H1 (cell line): ENCODE measurements at regions not wholly inside any gene's neighbourhood (a gene's known extent, or its start where the extent isn't known, plus 50 kb on each side); places are given as distances from the start of the nearest gene placed in this dataset.

Source experiments
- CTCF ChIA-PET: fragments of 300-600 bp; sonication (Branson Sonifier 250); formaldehyde crosslinking; loops from one replicate; lab custom pipeline; 2021; ENCODE audit not compliant: partially characterized antibody; lab: Charles Lee
- POLR2A ChIA-PET: fragments of 300-600 bp; sonication (Branson Sonifier 250); formaldehyde crosslinking; loops from one replicate; lab custom pipeline; 2021; ENCODE audit warnings: inconsistent platforms; ENCODE audit not compliant: partially characterized antibody; lab: Charles Lee
- DNase-seq, 2 experiments: peaks; one replicate each; pipeline versions ENCODE4 v3.0.0 to v3.0.0-alpha.2; 2010 to 2022; ENCODE audit warnings: low spot score in 2 of 2, low read depth in 1 of 2, mixed read lengths in 1 of 2
- FAIRE-seq: peaks from 2 replicates; lab custom pipeline; 2011; peaks lifted over from hg19 to GRCh38; lab: Jason Lieb, UNC
- H2AFZ ChIP-seq: 2 replicates; pipeline ENCODE4 v1.8.1; 2012; ENCODE audit warnings: low read length, inconsistent platforms
- H2AK5ac ChIP-seq: 2 replicates; pipeline ENCODE4 v1.6.1; 2013; ENCODE audit warnings: low read depth, low read length
- H2BK120ac ChIP-seq: replicated peaks from 2 replicates; pipeline ENCODE3; 2013; ENCODE audit warnings: low read depth, low read length, inconsistent platforms
- H2BK12ac ChIP-seq: 2 replicates; pipeline ENCODE4 v1.6.1; 2013; ENCODE audit warnings: low read depth, low read length
- H2BK15ac ChIP-seq: 2 replicates; pipeline ENCODE4 v1.6.1; 2013; ENCODE audit warnings: low read length
- H2BK20ac ChIP-seq: 2 replicates; pipeline ENCODE4 v1.6.1; 2013; ENCODE audit warnings: low read length
- H2BK5ac ChIP-seq: 2 replicates; pipeline ENCODE4 v1.6.1; 2013; ENCODE audit warnings: low read depth, low read length
- H3K14ac ChIP-seq: 2 replicates; pipeline ENCODE4 v1.6.1; 2013; ENCODE audit warnings: inconsistent platforms; ENCODE audit not compliant: insufficient read length
- H3K18ac ChIP-seq: 2 replicates; pipeline ENCODE4 v1.6.1; 2013; ENCODE audit warnings: low read length; ENCODE audit errors: extremely low read depth
- H3K23ac ChIP-seq: 2 replicates; pipeline ENCODE4 v1.6.1; 2013; ENCODE audit warnings: inconsistent platforms; ENCODE audit not compliant: insufficient read length
- H3K23me2 ChIP-seq: 2 replicates; pipeline ENCODE4 v1.6.1; 2013; ENCODE audit warnings: low read depth, low read length
- H3K27ac ChIP-seq: 2 replicates; pipeline ENCODE4 v1.6.1; 2011; ENCODE audit warnings: low read depth, low read length, inconsistent platforms
- H3K27me3 ChIP-seq, 4 experiments: replicated peaks in 1 of 4; 1 replicate in 1 of 4; 2 replicates in 3 of 4; pipeline versions ENCODE4 v1.6.1 to v1.8.1; 2011 to 2013; ENCODE audit warnings: low read length in 3 of 4, mild to moderate bottlenecking in 3 of 4, inconsistent platforms in 2 of 4, mixed read lengths in 2 of 4, moderate library complexity in 1 of 4; ENCODE audit not compliant: control insufficient read depth in 3 of 4, insufficient read depth in 3 of 4; ENCODE audit errors: extremely low read depth in 1 of 4
- H3K36me3 ChIP-seq, 4 experiments: 2 replicates each; pipeline versions ENCODE4 v1.6.1 to v1.8.1; 2011 to 2013; ENCODE audit warnings: mild to moderate bottlenecking in 4 of 4, low read length in 3 of 4, moderate library complexity in 2 of 4, control low read depth in 1 of 4, inconsistent platforms in 1 of 4; ENCODE audit not compliant: insufficient read depth in 4 of 4, control insufficient read depth in 2 of 4
- H3K4ac ChIP-seq: replicated peaks from 2 replicates; pipeline ENCODE3; 2013; ENCODE audit warnings: low read length, low read depth, mixed read lengths, inconsistent platforms; ENCODE audit not compliant: insufficient read length
- H3K4me1 ChIP-seq, 4 experiments: replicated peaks in 1 of 4; 1 replicate in 1 of 4; 2 replicates in 3 of 4; pipeline versions ENCODE4 v1.6.1 to v1.8.1; 2011 to 2013; ENCODE audit warnings: low read length in 3 of 4, inconsistent platforms in 2 of 4, mixed read lengths in 1 of 4; ENCODE audit not compliant: insufficient read depth in 4 of 4, control insufficient read depth in 3 of 4
- H3K4me2 ChIP-seq, 2 experiments: 2 replicates each; pipeline versions ENCODE4 v1.6.1 to v1.8.1; 2011 to 2013; ENCODE audit warnings: low read depth in 2 of 2, low read length in 2 of 2, control low read depth in 1 of 2, inconsistent platforms in 1 of 2, mild to moderate bottlenecking in 1 of 2; ENCODE audit not compliant: insufficient read depth in 1 of 2
- H3K4me3 ChIP-seq, 4 experiments: fragments of 200-600, 300-600 bp in 1 of 4; sonication (generic), shearing (Covaris generic), sonication (Bioruptor Twin) in 1 of 4; 2 replicates each; pipeline versions ENCODE4 v1.5.1 to v1.8.1; 2011 to 2016; ENCODE audit warnings: low read length in 4 of 4, low read depth in 3 of 4, control low read depth in 2 of 4, inconsistent platforms in 2 of 4, mild to moderate bottlenecking in 2 of 4, mixed read lengths in 1 of 4, moderate library complexity in 1 of 4; ENCODE audit not compliant: insufficient read depth in 2 of 4; ENCODE audit errors: extremely low read depth in 1 of 4
- H3K56ac ChIP-seq: replicated peaks from 2 replicates; pipeline ENCODE3; 2013; ENCODE audit warnings: low read depth, mild to moderate bottlenecking, mixed read lengths, low read length, inconsistent platforms; ENCODE audit not compliant: insufficient read length
- H3K79me1 ChIP-seq: 2 replicates; pipeline ENCODE4 v1.6.1; 2013; ENCODE audit warnings: low read depth, low read length, control low read depth
- H3K79me2 ChIP-seq, 2 experiments: 2 replicates each; pipeline versions ENCODE4 v1.6.1 to v1.8.1; 2012 to 2013; ENCODE audit warnings: low read length in 2 of 2, mild to moderate bottlenecking in 2 of 2, inconsistent platforms in 1 of 2; ENCODE audit not compliant: insufficient read depth in 2 of 2, control insufficient read depth in 1 of 2
- H3K9ac ChIP-seq, 4 experiments: replicated peaks in 1 of 4; 1 replicate in 1 of 4; 2 replicates in 3 of 4; pipeline versions ENCODE4 v1.6.1 to v1.8.1; 2011 to 2013; ENCODE audit warnings: low read depth in 3 of 4, low read length in 3 of 4, control low read depth in 2 of 4, mild to moderate bottlenecking in 2 of 4, moderate library complexity in 2 of 4, inconsistent platforms in 1 of 4; ENCODE audit errors: extremely low read depth in 1 of 4
- H3K9me3 ChIP-seq, 2 experiments: 2 replicates each; pipeline versions ENCODE4 v1.6.1 to v1.8.1; 2012 to 2013; ENCODE audit warnings: mild to moderate bottlenecking in 2 of 2, moderate library complexity in 2 of 2, control low read depth in 1 of 2, inconsistent platforms in 1 of 2, low read depth in 1 of 2, low read length in 1 of 2, mixed read lengths in 1 of 2; ENCODE audit not compliant: insufficient read depth in 2 of 2
- H4K20me1 ChIP-seq, 2 experiments: replicated peaks in 1 of 2; 2 replicates each; pipeline versions ENCODE3 to v1.8.1; 2011 to 2013; ENCODE audit warnings: inconsistent platforms in 2 of 2, low read length in 2 of 2, mild to moderate bottlenecking in 1 of 2; ENCODE audit not compliant: insufficient read depth in 2 of 2, control insufficient read depth in 1 of 2
- H4K5ac ChIP-seq: 2 replicates; pipeline ENCODE4 v1.6.1; 2013; ENCODE audit warnings: low read length, low read depth, mixed read lengths, inconsistent platforms; ENCODE audit not compliant: insufficient read length
- H4K8ac ChIP-seq: 2 replicates; pipeline ENCODE4 v1.8.0; 2013; ENCODE audit warnings: mild to moderate bottlenecking, moderate library complexity, low read length, inconsistent platforms; ENCODE audit not compliant: insufficient read depth; ENCODE audit errors: extremely low read depth
- H4K91ac ChIP-seq: replicated peaks from 2 replicates; pipeline ENCODE3; 2013; ENCODE audit warnings: low read length, mixed read lengths, inconsistent platforms; ENCODE audit not compliant: insufficient read length
- SIN3A ChIP-seq, 2 experiments: IDR thresholded peaks in 1 of 2; conservative IDR thresholded peaks in 1 of 2; 2 replicates each; pipeline ENCODE4 v1.6.1; 2011 to 2012; ENCODE audit warnings: low read length in 2 of 2, improper control_type of control experiment in 1 of 2, low read depth in 1 of 2, mild to moderate bottlenecking in 1 of 2
- WGBS, 2 experiments: shearing (Covaris generic) in 1 of 2; methylation state at CpG; one replicate each; pipeline versions ENCODE4 v1.1.6 to v1.1.7; 2013 to 2015; ENCODE audit warnings: low lambda C conversion rate in 2 of 2, mixed read lengths in 2 of 2, inconsistent platforms in 1 of 2, low coverage in 1 of 2, missing lambda C conversion rate in 1 of 2; ENCODE audit not compliant: insufficient replicate concordance in 2 of 2, insufficient coverage in 1 of 2, insufficient read length in 1 of 2; ENCODE audit errors: extremely low coverage in 1 of 2, missing lambda C conversion rate in 1 of 2; 5-methylcytosine and 5-hydroxymethylcytosine counted together
- TF ChIP-seq, protein P1 (sequence below), 3 experiments: IDR thresholded peaks; 1 replicate in 2 of 3; 2 replicates in 1 of 3; pipeline versions ENCODE4 v1.5.1 to v1.6.1; 2011; ENCODE audit warnings: low read length in 3 of 3, mild to moderate bottlenecking in 3 of 3, inconsistent platforms in 2 of 3, low read depth in 1 of 3, moderate library complexity in 1 of 3; ENCODE audit not compliant: insufficient read depth in 1 of 3; ENCODE audit errors: control extremely low read depth in 1 of 3

DNA sequence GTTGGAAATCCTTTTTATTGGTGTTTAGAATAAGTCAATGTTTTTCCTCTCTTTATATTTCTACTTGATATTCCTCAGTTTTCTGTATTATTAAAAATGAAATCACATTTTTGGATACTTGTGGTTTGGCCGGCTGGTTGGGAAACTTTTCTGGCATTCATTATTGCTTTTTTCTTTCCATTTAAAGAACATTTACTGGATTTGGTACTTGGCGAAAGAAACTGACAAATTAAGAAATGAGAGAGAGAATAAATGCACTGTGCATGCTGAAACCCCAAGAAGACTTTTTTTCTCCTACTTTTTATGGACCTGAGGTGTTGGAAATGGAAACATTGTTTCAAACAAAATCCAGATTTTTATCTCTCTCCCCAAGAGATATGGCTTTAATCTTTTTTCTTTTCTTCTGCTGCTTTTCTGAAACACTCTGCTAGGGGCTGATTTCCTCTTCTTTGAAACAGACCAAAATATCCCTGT lies 128.4 kb downstream of the SNX18 start:
- TF ChIP-seq, protein P1, sequence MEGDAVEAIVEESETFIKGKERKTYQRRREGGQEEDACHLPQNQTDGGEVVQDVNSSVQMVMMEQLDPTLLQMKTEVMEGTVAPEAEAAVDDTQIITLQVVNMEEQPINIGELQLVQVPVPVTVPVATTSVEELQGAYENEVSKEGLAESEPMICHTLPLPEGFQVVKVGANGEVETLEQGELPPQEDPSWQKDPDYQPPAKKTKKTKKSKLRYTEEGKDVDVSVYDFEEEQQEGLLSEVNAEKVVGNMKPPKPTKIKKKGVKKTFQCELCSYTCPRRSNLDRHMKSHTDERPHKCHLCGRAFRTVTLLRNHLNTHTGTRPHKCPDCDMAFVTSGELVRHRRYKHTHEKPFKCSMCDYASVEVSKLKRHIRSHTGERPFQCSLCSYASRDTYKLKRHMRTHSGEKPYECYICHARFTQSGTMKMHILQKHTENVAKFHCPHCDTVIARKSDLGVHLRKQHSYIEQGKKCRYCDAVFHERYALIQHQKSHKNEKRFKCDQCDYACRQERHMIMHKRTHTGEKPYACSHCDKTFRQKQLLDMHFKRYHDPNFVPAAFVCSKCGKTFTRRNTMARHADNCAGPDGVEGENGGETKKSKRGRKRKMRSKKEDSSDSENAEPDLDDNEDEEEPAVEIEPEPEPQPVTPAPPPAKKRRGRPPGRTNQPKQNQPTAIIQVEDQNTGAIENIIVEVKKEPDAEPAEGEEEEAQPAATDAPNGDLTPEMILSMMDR (IDR thresholded peaks at IDR 0.05; ENCODE audit: control extremely low read depth in 1 of 3, insufficient read depth in 1 of 3, low read depth in 1 of 3, low read length in 3 of 3): no peak
- no peak for TF ChIP-seq SIN3A (conservative IDR thresholded peaks at IDR 0.05 in 1 of 2, IDR thresholded peaks at IDR 0.05 in 1 of 2; ENCODE audit: low read depth in 1 of 2, low read length in 2 of 2)
- Histone ChIP-seq H4K91ac (no peak overlapping the region), H3K27ac (no peak overlapping the region), H4K8ac (no peak overlapping the region), H2BK12ac (no peak overlapping the region; the same call in 1 of the 2 replicates), H2BK15ac (no peak overlapping the region), H3K4me1 (peaks cover 0 to 4% (median 2%) of the 10 kb centered on the region in 4 experiments; a peak in 3 of 7 replicates), H2BK5ac (no peak overlapping the region), H2BK20ac (no peak overlapping the region), H3K79me2 (no peaks in the 10 kb centered on the region; a peak in 1 of 4 replicates), H4K20me1 (no peaks in the 10 kb centered on the region), H3K14ac (no peak overlapping the region), H3K36me3 (no peaks in the 10 kb centered on the region), H3K4me2 (no peak overlapping the region), H3K56ac (no peak overlapping the region), H3K9ac (no peak overlapping the region), H3K9me3 (peaks cover 0 to 5% of the 10 kb centered on the region in 2 experiments; a peak in 1 of 4 replicates), H3K27me3 (no peaks in the 10 kb centered on the region), H2AK5ac (no peak overlapping the region), H4K5ac (no peak overlapping the region), H3K18ac (no peak overlapping the region), H3K4me3 (no peak overlapping the region), H2BK120ac (no peak overlapping the region), H3K4ac (no peak overlapping the region), H2AFZ (no peak overlapping the region; the same call in 1 of the 2 replicates), H3K23ac (no peak overlapping the region), H3K79me1 (no peaks in the 10 kb centered on the region), H3K23me2 (no peaks in the 10 kb centered on the region)
- ChIA-PET CTCF (interaction anchor here (1.2 kb wide), 1 partner anchor 15 kb away, joined by 3 read pairs; no protein-coding TSS in a partner anchor), POLR2A (no interaction called here)
- 79% methylated on average over 2 of the region's 2 CpGs; no CpG with 5 or more reads in 1 of the 2 experiments for WGBS, 2 experiments
- DNase-seq: no peak
- no peak for FAIRE-seq
